ENCODE measurements at regions not wholly inside any gene's neighbourhood (a gene's known extent, or its start where the extent isn't known, plus 50 kb on each side); places are given as distances from the start of the nearest gene placed in this dataset.
"Not testable (repeated sequence)": the region's sequence is repeated elsewhere in the genome, so short reads cannot be mapped to it uniquely, and the experiment has no call there.

- no peak for DNase-seq (ENCODE audit: low spot score)
These were observed 276.1 kb upstream of the SPAG17 start for GRCh38 chr1:118461154-118461553.

GRCh38 chr1:118459871-118460270, 274.8 kb upstream of the SPAG17 start:
- no peak for DNase-seq (ENCODE audit: low spot score)

- not testable (repeated sequence) for DNase-seq (ENCODE audit: low spot score)
These were observed 268.8 kb upstream of the SPAG17 start for GRCh38 chr1:118453856-118454255.

- no peak for DNase-seq (ENCODE audit: low spot score)
These were observed 260.1 kb upstream of the SPAG17 start for GRCh38 chr1:118445156-118445555.

GRCh38 chr1:118442214-118442613, 257.2 kb upstream of the SPAG17 start:
- DNase-seq (ENCODE audit: low spot score): no peak

GRCh38 chr1:118437664-118438063, 252.6 kb upstream of the SPAG17 start:
- DNase-seq (ENCODE audit: low spot score): no peak

GRCh38 chr1:118429856-118430255, 244.8 kb upstream of the SPAG17 start:
- no peak for DNase-seq (ENCODE audit: low spot score)

GRCh38 chr1:118421868-118422350, 236.9 kb upstream of the SPAG17 start:
- no peak for DNase-seq (ENCODE audit: low spot score)

- DNase-seq (ENCODE audit: low spot score): no peak
These were observed 219.0 kb upstream of the SPAG17 start for GRCh38 chr1:118404024-118404423.

- no peak for DNase-seq (ENCODE audit: low spot score)
These were observed 212.4 kb upstream of the SPAG17 start for GRCh38 chr1:118397496-118397859.

GRCh38 chr1:118396829-118397495, 211.9 kb upstream of the SPAG17 start:
- no peak for DNase-seq (ENCODE audit: low spot score)

- DNase-seq (ENCODE audit: low spot score): no peak
These were observed 211.3 kb upstream of the SPAG17 start for GRCh38 chr1:118396279-118396678.

- no peak for DNase-seq (ENCODE audit: low spot score)
These were observed 210.5 kb upstream of the SPAG17 start for GRCh38 chr1:118395430-118395991.

GRCh38 chr1:118390955-118391354, 205.9 kb upstream of the SPAG17 start:
- no peak for DNase-seq (ENCODE audit: low spot score)

GRCh38 chr1:118388301-118388959, 203.4 kb upstream of the SPAG17 start:
- DNase-seq (ENCODE audit: low spot score): no peak

- DNase-seq (ENCODE audit: low spot score): no peak
These were observed 196.3 kb upstream of the SPAG17 start for GRCh38 chr1:118381197-118381869.

- DNase-seq (ENCODE audit: low spot score): not testable (repeated sequence)
These were observed 192.2 kb upstream of the SPAG17 start for GRCh38 chr1:118377183-118377582.

GRCh38 chr1:118371612-118372011, 186.6 kb upstream of the SPAG17 start:
- no peak for DNase-seq (ENCODE audit: low spot score)

GRCh38 chr1:118370861-118371260, 185.8 kb upstream of the SPAG17 start:
- DNase-seq (ENCODE audit: low spot score): no peak

- DNase-seq (ENCODE audit: low spot score): no peak
These were observed 181.3 kb upstream of the SPAG17 start for GRCh38 chr1:118366286-118366685.

- no peak for DNase-seq (ENCODE audit: low spot score)
These were observed 179.9 kb upstream of the SPAG17 start for GRCh38 chr1:118364882-118365281.

- no peak for DNase-seq (ENCODE audit: low spot score)
These were observed 178.4 kb upstream of the SPAG17 start for GRCh38 chr1:118363396-118363795.

- no peak for DNase-seq (ENCODE audit: low spot score)
These were observed 175.8 kb upstream of the SPAG17 start for GRCh38 chr1:118360817-118361216.

All from umbilical cord (tissue), 1 donor.